OCI-LY7 (cell line): ENCODE measurements at regions not wholly inside any gene's neighbourhood (a gene's known extent, or its start where the extent isn't known, plus 50 kb on each side); places are given as distances from the start of the nearest gene placed in this dataset.

Experiments
- EZH2phosphoT487 ChIP-seq: fragments of 200-600 bp; sonication (generic); IDR thresholded peaks from 2 replicates; pipeline ENCODE4 v1.6.1; 2018; ENCODE audit warnings: low read depth, borderline replicate concordance, mild to moderate bottlenecking, mixed run types, antibody characterized with exemption, low read length, moderate library complexity, mixed read lengths
- TF ChIP-seq, protein P1 (sequence below): fragments of 200-600 bp; sonication (generic); conservative IDR thresholded peaks from 2 replicates; pipeline ENCODE4 v1.5.1; 2014; ENCODE audit warnings: mild to moderate bottlenecking, antibody characterized with exemption, low read length, moderate library complexity, mixed read lengths

DNA sequence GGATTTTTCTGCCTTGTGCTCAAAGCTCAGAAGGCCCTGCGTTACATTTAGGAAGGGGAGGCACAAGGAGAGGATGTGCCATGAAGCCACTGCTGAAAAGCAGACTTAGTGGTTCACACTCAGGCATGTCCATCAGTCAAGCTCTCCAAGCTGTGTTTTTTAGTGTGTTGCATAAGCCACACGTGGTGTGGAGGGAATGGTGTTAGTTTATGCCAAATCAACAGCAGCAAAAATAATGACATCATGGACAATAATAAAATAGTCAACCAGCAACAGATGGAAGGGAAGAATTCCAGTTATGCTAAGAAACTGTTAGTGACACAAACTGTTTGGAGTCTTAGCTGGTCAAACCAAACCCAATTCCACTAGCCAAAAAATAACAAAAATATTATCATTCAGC lies 438.3 kb downstream of the NPIPA7 start:
- TF ChIP-seq, protein P1, sequence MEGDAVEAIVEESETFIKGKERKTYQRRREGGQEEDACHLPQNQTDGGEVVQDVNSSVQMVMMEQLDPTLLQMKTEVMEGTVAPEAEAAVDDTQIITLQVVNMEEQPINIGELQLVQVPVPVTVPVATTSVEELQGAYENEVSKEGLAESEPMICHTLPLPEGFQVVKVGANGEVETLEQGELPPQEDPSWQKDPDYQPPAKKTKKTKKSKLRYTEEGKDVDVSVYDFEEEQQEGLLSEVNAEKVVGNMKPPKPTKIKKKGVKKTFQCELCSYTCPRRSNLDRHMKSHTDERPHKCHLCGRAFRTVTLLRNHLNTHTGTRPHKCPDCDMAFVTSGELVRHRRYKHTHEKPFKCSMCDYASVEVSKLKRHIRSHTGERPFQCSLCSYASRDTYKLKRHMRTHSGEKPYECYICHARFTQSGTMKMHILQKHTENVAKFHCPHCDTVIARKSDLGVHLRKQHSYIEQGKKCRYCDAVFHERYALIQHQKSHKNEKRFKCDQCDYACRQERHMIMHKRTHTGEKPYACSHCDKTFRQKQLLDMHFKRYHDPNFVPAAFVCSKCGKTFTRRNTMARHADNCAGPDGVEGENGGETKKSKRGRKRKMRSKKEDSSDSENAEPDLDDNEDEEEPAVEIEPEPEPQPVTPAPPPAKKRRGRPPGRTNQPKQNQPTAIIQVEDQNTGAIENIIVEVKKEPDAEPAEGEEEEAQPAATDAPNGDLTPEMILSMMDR: no peak
- TF ChIP-seq EZH2phosphoT487: no peak
